Activated CD8-positive, alpha-beta T cell treated with anti-CD3 and anti-CD28 coated beads for 36 hours (primary cell): ENCODE measurements at regions not wholly inside any gene's neighbourhood (a gene's known extent, or its start where the extent isn't known, plus 50 kb on each side); places are given as distances from the start of the nearest gene placed in this dataset.

Experiments used
- ATAC-seq: fragments of 200-7000 bp; cut with Tn5 transposase; one replicate; pipeline ENCODE4 v1.10.0; 2021; ENCODE audit warnings: mild to moderate bottlenecking, moderate library complexity
- CTCF ChIA-PET: fragments of 350-600 bp; sonication (Branson Sonifier 250); formaldehyde crosslinking; loops from one replicate; lab custom pipeline; 2021; ENCODE audit warnings: antibody characterized with exemption; lab: Charles Lee
- POLR2A ChIA-PET: fragments of 350-600 bp; sonication (Branson Sonifier 250); formaldehyde crosslinking; loops from one replicate; lab custom pipeline; 2021; ENCODE audit warnings: antibody characterized with exemption; lab: Charles Lee
- DNase-seq: peaks from one replicate; pipeline ENCODE4 v3.0.0-alpha.2; 2020
- H3K27ac Mint-ChIP-seq: one replicate; pipeline ENCODE4 v1.8.0; 2021; ENCODE audit warnings: mild to moderate bottlenecking, mixed read lengths
- H3K27me3 Mint-ChIP-seq: one replicate; pipeline ENCODE4 v1.8.0; 2021; ENCODE audit warnings: mixed read lengths
- H3K36me3 Mint-ChIP-seq: one replicate; pipeline ENCODE4 v1.8.0; 2021; ENCODE audit warnings: low read depth, mixed read lengths
- H3K4me1 Mint-ChIP-seq: one replicate; pipeline ENCODE4 v1.8.0; 2021; ENCODE audit warnings: low read depth, mixed read lengths
- H3K4me3 Mint-ChIP-seq: one replicate; pipeline ENCODE4 v1.8.0; 2021; ENCODE audit warnings: mild to moderate bottlenecking, moderate library complexity, mixed read lengths
- H3K9me3 Mint-ChIP-seq: one replicate; pipeline ENCODE4 v1.8.0; 2021; ENCODE audit warnings: mixed read lengths
- intact Hi-C: fragments of 100-400 bp; cut with micrococcal nuclease; formaldehyde crosslinking; loops from one replicate; pipeline ENCODE4 v1.10.0; 2022
- TF ChIP-seq, protein P1 (sequence below): fragments of 200-600 bp; IDR thresholded peaks from one replicate; pipeline ENCODE4 v1.8.0; 2022; ENCODE audit warnings: antibody characterized with exemption, mild to moderate bottlenecking

DNA sequence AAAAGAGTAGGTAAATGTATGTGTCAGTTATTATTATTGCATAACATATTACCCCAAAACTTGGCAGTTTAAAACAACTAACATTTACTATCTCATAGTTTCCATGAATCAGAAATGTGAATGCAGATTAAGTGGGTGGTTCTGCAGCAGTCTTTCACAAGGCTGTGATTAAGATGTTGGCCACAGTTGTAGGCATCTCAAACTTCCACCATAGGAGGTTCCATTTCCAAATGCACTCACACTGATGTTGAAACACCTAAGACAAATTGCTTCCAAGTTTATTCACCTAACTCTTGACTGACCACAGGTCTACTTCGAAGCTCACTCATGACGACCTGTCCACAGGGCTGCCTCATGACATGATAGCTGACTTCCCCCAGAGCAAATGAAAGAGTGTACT, 360.8 kb downstream of the GRB14 start:
- Mint-ChIP-seq H3K4me3 (no peak overlapping the region), H3K27ac (no peak overlapping the region), H3K27me3 (no peaks in the 10 kb centered on the region), H3K4me1 (no peaks in the 10 kb centered on the region), H3K36me3 (no peaks in the 10 kb centered on the region), H3K9me3 (peaks cover 6% of the 10 kb centered on the region)
- POLR2A ChIA-PET = no interaction called here
- DNase-seq (no peak), ATAC-seq (no peak)
- CTCF ChIA-PET = no interaction called here
- intact Hi-C loops = no loop called here
- TF ChIP-seq, protein P1, sequence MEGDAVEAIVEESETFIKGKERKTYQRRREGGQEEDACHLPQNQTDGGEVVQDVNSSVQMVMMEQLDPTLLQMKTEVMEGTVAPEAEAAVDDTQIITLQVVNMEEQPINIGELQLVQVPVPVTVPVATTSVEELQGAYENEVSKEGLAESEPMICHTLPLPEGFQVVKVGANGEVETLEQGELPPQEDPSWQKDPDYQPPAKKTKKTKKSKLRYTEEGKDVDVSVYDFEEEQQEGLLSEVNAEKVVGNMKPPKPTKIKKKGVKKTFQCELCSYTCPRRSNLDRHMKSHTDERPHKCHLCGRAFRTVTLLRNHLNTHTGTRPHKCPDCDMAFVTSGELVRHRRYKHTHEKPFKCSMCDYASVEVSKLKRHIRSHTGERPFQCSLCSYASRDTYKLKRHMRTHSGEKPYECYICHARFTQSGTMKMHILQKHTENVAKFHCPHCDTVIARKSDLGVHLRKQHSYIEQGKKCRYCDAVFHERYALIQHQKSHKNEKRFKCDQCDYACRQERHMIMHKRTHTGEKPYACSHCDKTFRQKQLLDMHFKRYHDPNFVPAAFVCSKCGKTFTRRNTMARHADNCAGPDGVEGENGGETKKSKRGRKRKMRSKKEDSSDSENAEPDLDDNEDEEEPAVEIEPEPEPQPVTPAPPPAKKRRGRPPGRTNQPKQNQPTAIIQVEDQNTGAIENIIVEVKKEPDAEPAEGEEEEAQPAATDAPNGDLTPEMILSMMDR = no peak

DNA sequence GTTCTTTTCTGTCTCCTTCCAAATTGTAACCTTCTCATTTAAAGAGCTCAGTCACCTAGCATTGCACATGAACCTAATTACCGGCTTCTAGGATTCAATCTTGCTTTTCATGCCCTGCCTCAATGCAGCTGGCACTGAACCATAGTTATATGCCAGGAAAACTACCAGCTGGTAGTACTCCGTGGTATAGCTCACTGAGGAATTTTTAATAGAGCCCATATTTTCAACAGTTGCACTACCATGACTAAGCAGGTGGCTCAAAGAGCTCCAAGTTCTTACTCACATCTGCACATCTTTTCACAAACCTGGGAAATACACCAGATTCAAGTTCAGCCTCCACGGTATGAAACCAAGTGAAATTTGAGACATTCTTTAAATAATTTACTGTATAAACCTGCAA, 363.5 kb downstream of the GRB14 start:
- Mint-ChIP-seq H3K27me3 (no peaks in the 10 kb centered on the region), H3K9me3 (peaks cover 5% of the 10 kb centered on the region), H3K36me3 (no peaks in the 10 kb centered on the region), H3K4me3 (no peak overlapping the region), H3K27ac (no peak overlapping the region), H3K4me1 (no peaks in the 10 kb centered on the region)
- DNase-seq (no peak), ATAC-seq (no peak)
- TF ChIP-seq, protein P1 = no peak
- ChIA-PET CTCF (no interaction called here), POLR2A (no interaction called here)
- intact Hi-C loops = no loop called here

DNA sequence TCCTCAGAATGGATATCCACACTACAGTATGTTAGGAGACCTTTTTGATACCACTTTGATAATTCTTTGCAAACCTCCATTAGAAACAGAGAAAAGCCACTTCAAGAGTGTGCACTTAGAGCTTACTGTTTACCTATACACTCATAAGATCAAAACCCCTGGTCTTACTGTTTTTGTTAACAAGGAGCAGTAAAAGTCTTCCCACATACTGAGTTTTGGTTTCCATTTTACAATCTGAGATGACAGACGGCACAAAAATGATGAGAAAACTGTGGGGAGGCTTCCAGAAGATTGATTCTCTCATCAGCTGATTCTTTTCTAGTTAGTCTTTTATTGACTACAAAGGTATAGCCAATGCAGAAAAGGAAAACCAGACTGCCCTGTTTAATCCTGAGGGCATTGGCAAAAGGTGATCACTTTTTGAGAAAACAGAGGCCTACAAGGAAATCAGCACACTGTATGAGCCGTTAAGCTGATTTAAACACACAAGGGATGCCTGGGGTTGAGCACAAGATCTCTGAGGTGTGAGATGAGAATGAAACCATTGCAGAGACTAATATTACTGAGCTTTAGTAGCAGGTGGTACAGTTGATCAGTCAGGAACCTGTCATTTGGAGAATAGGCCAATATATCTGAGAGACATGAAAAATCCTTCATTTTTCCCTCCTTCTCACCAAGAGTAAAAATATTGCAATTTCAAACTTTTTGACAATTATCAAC, 368.6 kb downstream of the GRB14 start:
- Mint-ChIP-seq H3K9me3 (no peaks in the 10 kb centered on the region), H3K27me3 (no peaks in the 10 kb centered on the region), H3K4me3 (no peak overlapping the region), H3K27ac (no peak overlapping the region), H3K4me1 (no peaks in the 10 kb centered on the region), H3K36me3 (no peaks in the 10 kb centered on the region)
- ATAC-seq = no peak
- CTCF ChIA-PET = no interaction called here
- TF ChIP-seq, protein P1 = no peak
- no peak for DNase-seq
- intact Hi-C loops = no loop called here
- POLR2A ChIA-PET = no interaction called here

DNA sequence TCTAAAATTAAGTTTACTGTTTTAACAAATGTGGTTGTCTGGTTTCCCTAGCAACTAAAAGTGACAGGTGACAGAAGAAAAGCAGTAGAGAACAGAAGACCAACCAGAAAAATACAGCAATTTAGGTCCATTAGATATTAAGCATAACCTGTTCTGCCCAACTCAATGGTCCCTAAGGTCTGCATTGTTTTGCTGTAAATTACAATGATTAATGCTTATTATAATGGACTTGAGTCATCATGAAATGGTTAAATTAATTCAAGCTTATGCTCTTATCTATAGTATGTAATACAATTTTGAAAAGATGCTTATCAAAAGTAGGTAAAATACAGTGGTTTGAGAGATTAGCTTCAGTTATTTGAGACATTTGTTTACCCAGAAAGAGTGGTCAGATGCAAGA, 378.0 kb downstream of the GRB14 start:
- ChIA-PET POLR2A (no interaction called here), CTCF (no interaction called here)
- Mint-ChIP-seq H3K36me3 (no peaks in the 10 kb centered on the region), H3K27ac (no peak overlapping the region), H3K4me3 (no peak overlapping the region), H3K27me3 (no peaks in the 10 kb centered on the region), H3K9me3 (peaks cover 7% of the 10 kb centered on the region), H3K4me1 (no peaks in the 10 kb centered on the region)
- DNase-seq = no peak
- intact Hi-C loops = no loop called here
- no peak for ATAC-seq
- TF ChIP-seq, protein P1 = no peak

DNA sequence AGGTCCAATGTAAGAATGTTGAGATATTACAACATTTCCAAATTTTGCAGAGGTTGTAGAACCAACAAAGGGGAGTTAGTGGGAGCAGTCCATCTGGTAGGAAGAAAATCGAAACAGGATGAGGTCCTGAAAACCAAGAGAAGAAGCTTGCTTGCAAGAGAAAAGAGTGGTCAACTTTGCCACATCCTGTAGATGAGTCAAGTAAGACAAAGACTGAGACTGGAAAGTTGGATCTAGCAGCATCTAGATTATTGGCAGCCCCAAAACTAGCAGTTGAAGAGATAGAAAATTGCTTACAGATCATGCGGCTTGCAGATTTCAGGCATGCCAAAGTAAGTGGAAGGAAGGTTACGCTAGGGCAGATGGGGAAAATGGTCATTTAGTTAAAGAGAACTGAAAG, 378.9 kb downstream of the GRB14 start:
- Mint-ChIP-seq H3K4me1 (no peaks in the 10 kb centered on the region), H3K9me3 (peaks cover 7% of the 10 kb centered on the region), H3K27me3 (no peaks in the 10 kb centered on the region), H3K36me3 (no peaks in the 10 kb centered on the region), H3K27ac (no peak overlapping the region), H3K4me3 (no peak overlapping the region)
- TF ChIP-seq, protein P1 = no peak
- intact Hi-C loops = no loop called here
- POLR2A ChIA-PET = no interaction called here
- CTCF ChIA-PET = no interaction called here
- no peak for ATAC-seq
- no peak for DNase-seq
